Activated naive CD8-positive, alpha-beta T cell treated with anti-CD3 and anti-CD28 coated beads, Interleukin-2, amount 50 U/mL, for 24 hours (primary cell): ENCODE measurements at regions not wholly inside any gene's neighbourhood (a gene's known extent, or its start where the extent isn't known, plus 50 kb on each side); places are given as distances from the start of the nearest gene placed in this dataset.
A peak's percentile ranks its signal among the peaks of the same experiment; 100 is the strongest.

Source experiments
- ATAC-seq: fragments of 150-1000 bp; cut with Tn5 transposase; one replicate; pipeline ENCODE4 v1.10.0; 2021
- DNase-seq: peaks from one replicate; pipeline ENCODE4 v3.0.0; 2021
- H3K27ac Mint-ChIP-seq: one replicate; pipeline ENCODE4 v1.8.0; 2021; ENCODE audit warnings: mild to moderate bottlenecking, mixed read lengths
- H3K27me3 Mint-ChIP-seq: one replicate; pipeline ENCODE4 v1.8.0; 2021; ENCODE audit warnings: mixed read lengths
- H3K36me3 Mint-ChIP-seq: one replicate; pipeline ENCODE4 v1.8.0; 2021; ENCODE audit warnings: low read depth, mixed read lengths
- H3K4me1 Mint-ChIP-seq: one replicate; pipeline ENCODE4 v1.8.0; 2021; ENCODE audit warnings: mixed read lengths
- H3K4me3 Mint-ChIP-seq: one replicate; pipeline ENCODE4 v1.8.0; 2021; ENCODE audit warnings: mild to moderate bottlenecking, moderate library complexity, mixed read lengths
- H3K9me3 Mint-ChIP-seq: one replicate; pipeline ENCODE4 v1.8.0; 2021; ENCODE audit warnings: mixed read lengths

DNA sequence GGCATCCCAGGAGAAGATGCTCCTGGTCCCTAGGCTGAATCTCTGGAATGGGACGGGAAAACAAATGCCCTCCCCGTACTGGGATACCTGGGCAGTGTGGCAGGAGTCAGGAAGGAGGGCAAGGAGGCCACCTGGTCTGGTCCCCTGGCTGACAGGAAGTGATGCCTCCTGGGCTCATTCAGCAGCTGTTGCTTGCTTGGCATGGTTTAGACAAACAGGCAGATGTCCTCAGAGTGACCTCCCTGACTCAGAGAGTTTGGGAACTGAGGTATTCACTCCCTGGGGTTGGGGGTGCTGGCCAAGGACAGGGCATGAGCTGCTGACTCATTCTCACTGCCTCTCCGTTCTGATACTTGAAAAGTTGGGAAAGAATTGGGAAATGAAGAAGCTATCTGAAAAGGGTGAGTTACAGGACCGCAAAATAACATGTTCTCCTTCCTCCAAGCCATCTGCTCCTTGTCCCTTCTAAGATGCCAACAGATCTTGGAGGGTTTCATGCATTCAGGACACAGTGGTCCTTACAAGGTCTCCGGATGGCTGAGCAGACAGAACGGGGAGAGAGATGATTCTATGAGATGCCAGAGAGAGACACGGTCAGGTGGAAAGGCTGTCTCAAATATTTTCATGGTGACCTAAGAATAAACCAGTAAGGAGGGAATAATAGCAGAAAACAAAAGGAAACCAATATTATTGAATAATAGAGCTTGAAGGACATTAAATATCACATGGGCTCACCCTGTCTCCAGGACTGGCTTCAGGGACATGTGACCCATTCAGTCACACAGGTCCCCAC, 534.5 kb downstream of the BNC2 start:
- no peak overlapping the region for H3K27ac Mint-ChIP-seq
- ATAC-seq: no peak
- H3K27me3 Mint-ChIP-seq: no peaks in the 10 kb centered on the region
- no peaks in the 10 kb centered on the region for H3K9me3 Mint-ChIP-seq
- DNase-seq: no peak
- no peak overlapping the region for H3K4me3 Mint-ChIP-seq
- H3K36me3 Mint-ChIP-seq: no peaks in the 10 kb centered on the region
- H3K4me1 Mint-ChIP-seq: no peaks in the 10 kb centered on the region

DNA sequence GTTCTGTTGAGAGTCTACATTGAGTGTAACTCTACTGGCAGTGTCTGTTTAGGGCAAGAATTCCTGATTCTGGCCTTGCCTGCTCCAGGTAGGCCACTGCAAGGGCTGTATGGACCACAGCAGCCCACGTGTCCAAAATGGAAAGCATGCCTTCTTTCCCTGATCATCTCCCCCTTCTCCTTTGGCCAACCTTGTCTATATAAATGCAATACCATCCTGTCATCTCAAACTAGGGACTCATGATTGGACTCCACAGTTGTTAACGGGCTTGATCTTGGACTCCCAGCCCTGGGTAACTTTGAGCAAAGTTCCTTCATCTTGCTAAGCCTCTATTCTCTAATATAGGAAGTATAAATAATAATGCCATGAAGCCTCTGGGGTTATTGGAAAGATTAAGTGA, 533.6 kb downstream of the BNC2 start:
- Mint-ChIP-seq H3K27ac (no peak overlapping the region), H3K27me3 (no peaks in the 10 kb centered on the region), H3K4me3 (no peak overlapping the region), H3K36me3 (no peaks in the 10 kb centered on the region), H3K9me3 (no peaks in the 10 kb centered on the region), H3K4me1 (no peaks in the 10 kb centered on the region)
- DNase-seq (no peak), ATAC-seq (no peak)

DNA sequence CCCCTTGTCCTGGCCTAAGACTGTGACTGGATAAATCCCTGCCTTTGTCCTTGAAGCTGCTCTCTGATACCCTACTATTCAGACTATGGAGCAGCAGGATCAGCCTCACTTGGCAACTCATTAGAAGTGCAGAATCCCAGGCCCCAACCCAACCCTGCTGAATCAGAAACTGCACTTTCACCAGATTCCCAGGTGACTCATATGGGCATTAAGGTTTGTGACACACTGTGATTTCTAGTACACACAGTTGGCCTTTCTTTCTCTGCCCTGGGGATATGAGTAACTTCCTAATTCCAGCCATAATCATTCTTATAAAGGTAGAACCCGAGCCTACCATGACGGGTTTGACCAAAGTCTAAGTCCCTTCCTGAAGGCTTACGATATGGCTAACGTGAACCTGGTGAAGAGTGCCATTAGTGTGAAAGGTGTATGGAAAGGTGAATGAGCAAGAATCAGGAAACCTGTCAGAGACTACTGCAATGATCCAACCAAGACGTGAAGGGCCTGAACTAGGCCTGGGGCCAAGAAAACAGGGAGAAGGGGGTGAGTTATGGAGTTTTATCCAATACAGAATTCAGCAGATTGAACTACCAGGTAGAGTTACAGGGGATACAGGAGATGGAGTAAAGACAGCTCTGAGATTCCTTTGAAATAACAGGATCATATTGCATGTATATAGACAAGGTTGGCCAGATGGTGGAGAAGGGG, 533.0 kb downstream of the BNC2 start:
- DNase-seq (no peak), ATAC-seq (no peak)
- Mint-ChIP-seq H3K36me3 (no peaks in the 10 kb centered on the region), H3K9me3 (no peaks in the 10 kb centered on the region), H3K27ac (no peak overlapping the region), H3K27me3 (no peaks in the 10 kb centered on the region), H3K4me1 (no peaks in the 10 kb centered on the region), H3K4me3 (no peak overlapping the region)

DNA sequence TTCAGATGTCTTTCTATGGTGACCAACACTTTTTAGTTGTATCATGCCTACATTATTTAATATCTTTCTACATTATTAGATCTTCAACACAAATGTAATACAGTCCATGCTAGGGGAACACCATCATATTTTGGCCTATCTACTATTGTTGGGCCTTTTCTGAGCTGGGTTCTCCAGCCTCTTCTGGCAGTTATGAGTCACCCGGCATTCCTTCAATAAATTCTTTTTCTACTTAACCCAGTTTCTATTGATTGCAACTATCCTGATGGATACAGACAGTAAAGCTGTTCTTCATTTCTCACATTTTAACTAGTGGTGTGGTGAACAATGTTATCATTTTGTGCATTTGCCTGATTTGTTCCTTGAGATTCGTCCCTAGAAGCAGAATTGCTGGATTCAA, 529.3 kb downstream of the BNC2 start:
- Mint-ChIP-seq H3K4me1 (no peaks in the 10 kb centered on the region), H3K4me3 (no peak overlapping the region), H3K9me3 (no peaks in the 10 kb centered on the region), H3K27me3 (no peaks in the 10 kb centered on the region), H3K36me3 (no peaks in the 10 kb centered on the region), H3K27ac (no peak overlapping the region)
- DNase-seq: no peak
- no peak for ATAC-seq

DNA sequence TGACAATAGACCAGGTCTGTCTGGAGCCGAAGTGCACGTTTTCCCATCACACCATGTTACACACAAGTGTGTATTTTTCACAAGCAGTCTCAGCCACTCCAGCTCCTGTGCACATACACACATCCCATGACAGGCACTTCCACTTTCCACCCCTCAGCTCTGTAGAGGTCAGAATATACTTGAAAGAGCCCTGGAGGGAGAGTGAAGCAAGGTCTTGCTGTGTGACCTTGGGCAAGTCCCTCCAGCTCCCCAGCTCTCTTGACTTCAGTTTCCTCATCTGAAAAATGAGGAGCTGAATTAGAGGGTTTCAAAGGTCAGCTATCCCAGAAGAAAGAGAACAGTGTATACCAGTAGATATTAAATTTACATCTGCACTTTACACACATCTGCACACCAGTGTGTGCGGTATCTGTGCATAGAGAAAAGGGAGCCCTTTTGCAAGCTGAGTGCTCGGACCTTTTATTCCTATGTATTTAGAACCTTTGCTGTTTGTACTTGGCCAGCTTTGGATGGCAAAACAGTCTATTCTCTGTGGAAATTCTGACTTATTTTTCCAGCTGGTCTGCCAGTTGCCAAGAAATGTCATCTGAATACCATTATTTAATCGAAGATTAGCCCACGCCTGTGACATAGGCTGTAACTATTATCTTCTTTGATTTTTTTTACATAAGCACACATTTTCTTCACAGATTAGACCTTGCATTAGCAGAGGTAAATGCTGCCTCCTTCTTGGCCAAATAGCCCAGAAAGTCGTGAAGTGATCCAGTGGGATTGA, 528.0 kb downstream of the BNC2 start:
- Mint-ChIP-seq H3K27ac (no peak overlapping the region), H3K4me1 (no peaks in the 10 kb centered on the region), H3K9me3 (no peaks in the 10 kb centered on the region), H3K27me3 (no peaks in the 10 kb centered on the region), H3K4me3 (no peak overlapping the region), H3K36me3 (no peaks in the 10 kb centered on the region)
- ATAC-seq (peak; percentile 20), DNase-seq (no peak)

DNA sequence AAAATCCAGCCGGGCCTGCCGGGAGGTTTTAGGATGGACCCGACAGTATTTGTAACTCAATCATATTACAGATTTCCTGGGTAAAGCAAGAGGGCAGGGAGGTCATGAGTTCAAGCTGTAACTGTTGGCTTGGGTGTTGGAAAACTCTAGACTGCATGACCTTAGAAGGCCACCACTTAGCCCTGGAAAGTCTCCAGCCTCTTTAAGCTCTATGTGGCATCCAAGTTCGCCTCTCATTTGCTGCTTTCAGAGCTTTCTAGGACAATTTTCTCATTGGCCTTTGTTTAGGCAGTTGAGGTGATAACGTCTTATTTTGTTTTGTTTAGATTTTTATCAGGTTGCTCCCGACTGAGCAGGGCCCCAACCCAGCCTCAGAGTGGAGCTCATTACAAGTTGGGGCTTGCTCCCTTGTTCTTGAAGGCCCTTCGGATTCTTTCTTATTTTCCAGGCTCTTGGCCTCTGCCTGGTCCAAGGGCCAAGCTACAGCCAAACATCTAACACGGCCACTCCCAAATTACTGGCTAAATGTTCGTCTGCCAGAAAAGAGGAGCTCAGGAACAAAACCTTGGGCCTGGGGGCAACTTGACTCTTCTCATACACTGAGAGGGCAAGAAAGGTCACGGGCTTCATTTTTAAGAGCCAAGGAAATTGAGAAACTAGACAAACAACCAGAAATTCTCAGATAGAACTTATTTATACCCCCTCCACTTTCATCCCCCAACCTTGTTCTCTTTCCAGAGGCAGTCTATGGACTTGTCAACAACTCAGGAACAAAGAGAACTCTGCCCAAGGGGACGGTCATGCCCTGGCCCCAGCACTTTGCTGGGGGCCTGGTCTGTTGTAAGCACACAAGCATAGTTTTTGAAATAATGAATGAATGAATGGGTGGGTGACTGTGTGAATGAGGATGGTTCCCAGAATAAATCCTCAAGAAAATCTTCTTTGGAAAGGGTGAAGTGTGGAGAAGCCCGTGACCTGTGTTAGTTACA, 526.9 kb downstream of the BNC2 start:
- Mint-ChIP-seq H3K27ac (no peak overlapping the region), H3K4me1 (no peaks in the 10 kb centered on the region), H3K27me3 (no peaks in the 10 kb centered on the region), H3K36me3 (no peaks in the 10 kb centered on the region), H3K9me3 (no peaks in the 10 kb centered on the region), H3K4me3 (no peak overlapping the region)
- DNase-seq (no peak), ATAC-seq (no peak)

DNA sequence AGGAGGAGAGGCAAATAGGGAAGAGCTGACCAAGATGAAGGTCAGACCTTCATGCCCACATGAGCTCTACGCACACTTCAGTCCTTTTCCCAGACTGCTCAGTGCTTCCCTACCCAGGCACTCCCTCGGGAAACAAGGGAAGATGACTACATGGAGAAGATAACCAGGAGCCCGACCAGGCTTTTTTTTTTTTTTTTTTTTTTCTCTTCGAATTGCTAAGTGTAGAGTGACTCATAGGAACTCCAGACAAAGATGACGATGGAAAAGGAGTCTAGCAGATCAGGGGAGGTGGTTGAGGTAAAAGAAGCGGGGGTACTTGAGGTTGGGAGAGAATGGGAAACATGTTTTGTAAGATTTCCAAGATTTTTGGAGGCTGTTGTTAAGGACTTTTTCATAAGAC, 526.1 kb downstream of the BNC2 start:
- Mint-ChIP-seq H3K4me1 (no peaks in the 10 kb centered on the region), H3K9me3 (no peaks in the 10 kb centered on the region), H3K4me3 (no peak overlapping the region), H3K27ac (no peak overlapping the region), H3K27me3 (no peaks in the 10 kb centered on the region), H3K36me3 (no peaks in the 10 kb centered on the region)
- no peak for ATAC-seq
- DNase-seq: no peak

DNA sequence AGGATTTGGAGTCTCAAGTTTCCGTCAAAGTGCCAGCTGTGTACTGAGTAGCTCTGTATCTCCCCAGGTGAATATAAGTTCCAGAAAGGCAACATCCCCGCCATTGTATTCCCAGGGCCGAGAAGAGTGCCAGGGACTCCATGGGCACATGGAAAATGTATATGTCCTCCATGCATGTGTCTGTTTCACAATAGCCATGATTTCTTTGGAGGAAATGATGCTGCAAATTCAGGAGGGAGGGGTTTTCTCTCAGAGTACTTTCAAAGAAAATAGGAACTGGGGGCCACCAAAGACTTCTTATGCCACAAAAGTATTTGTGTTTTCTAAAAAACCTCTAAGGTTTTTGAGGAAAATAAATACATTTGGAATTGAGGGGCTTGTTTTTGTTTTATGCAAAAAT, 524.6 kb downstream of the BNC2 start:
- Mint-ChIP-seq H3K4me3 (no peak overlapping the region), H3K4me1 (no peaks in the 10 kb centered on the region), H3K27ac (no peak overlapping the region), H3K36me3 (no peaks in the 10 kb centered on the region), H3K27me3 (no peaks in the 10 kb centered on the region), H3K9me3 (no peaks in the 10 kb centered on the region)
- DNase-seq (no peak), ATAC-seq (no peak)

DNA sequence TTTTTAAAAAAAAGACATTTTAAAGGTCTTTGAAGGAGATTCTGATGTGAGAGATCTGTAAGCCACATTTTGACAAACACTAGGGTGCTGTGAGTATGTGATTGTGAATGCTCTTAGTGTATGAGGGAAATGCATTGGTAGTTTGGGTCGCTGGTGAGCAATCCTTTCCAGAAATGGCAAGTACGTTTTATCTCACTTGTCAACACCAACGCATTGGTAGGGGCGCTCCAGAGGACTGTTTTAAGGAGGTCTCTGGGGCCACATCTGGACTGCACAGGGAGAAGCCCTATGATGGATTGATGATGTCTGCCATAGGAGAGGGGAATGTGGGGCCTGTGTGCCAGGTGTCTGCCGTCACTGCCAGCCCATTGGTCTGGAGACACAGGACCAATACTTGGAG, 522.6 kb downstream of the BNC2 start:
- H3K27ac Mint-ChIP-seq: no peak overlapping the region
- H3K27me3 Mint-ChIP-seq: no peaks in the 10 kb centered on the region
- H3K4me3 Mint-ChIP-seq: no peak overlapping the region
- DNase-seq: no peak
- no peak for ATAC-seq
- no peaks in the 10 kb centered on the region for H3K4me1 Mint-ChIP-seq
- H3K9me3 Mint-ChIP-seq: no peaks in the 10 kb centered on the region
- H3K36me3 Mint-ChIP-seq: no peaks in the 10 kb centered on the region

DNA sequence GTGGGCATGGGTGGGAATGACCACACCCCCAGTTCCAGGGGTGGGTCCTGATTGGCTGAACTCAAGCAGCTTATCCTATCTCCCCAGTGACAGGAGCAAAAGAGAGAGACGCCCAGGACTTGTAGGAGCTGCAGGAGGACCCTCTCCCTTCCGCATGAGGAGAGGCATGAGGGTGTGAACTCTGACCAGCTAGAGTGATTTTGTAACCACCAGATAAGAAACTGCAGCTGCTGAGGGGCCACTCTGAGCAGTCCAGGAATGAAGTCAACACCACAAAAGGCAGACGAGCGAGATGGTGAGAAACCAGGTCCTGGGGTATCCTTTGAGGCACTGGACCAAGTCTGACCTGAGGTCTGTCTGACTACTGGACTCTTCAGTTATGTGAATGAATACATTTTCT, 521.9 kb downstream of the BNC2 start:
- Mint-ChIP-seq H3K9me3 (no peaks in the 10 kb centered on the region), H3K27me3 (no peaks in the 10 kb centered on the region), H3K4me3 (no peak overlapping the region), H3K27ac (no peak overlapping the region), H3K4me1 (no peaks in the 10 kb centered on the region), H3K36me3 (no peaks in the 10 kb centered on the region)
- ATAC-seq: no peak
- no peak for DNase-seq

DNA sequence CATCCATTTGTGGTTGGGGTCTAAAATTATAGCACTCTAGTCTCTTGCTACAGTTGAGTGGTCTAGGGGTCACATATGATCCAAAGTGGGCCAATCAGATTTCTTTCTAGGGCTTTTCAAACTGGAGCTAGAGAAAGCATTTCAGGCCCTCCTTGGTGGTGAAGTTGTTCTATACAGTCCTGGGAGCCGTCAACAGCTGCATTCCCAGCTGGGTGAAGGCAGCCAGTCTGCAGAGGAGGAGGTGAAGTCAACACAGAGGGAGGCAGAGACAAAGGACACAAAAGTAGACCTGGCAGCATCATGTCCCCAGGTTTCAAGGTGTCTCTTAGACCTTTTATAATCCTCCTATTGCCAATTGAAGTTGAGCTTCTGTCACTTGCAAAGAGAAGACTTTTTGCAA, 518.2 kb downstream of the BNC2 start:
- Mint-ChIP-seq H3K36me3 (no peaks in the 10 kb centered on the region), H3K4me1 (no peaks in the 10 kb centered on the region), H3K9me3 (no peaks in the 10 kb centered on the region), H3K27me3 (no peaks in the 10 kb centered on the region), H3K27ac (no peak overlapping the region), H3K4me3 (no peak overlapping the region)
- no peak for ATAC-seq
- no peak for DNase-seq

DNA sequence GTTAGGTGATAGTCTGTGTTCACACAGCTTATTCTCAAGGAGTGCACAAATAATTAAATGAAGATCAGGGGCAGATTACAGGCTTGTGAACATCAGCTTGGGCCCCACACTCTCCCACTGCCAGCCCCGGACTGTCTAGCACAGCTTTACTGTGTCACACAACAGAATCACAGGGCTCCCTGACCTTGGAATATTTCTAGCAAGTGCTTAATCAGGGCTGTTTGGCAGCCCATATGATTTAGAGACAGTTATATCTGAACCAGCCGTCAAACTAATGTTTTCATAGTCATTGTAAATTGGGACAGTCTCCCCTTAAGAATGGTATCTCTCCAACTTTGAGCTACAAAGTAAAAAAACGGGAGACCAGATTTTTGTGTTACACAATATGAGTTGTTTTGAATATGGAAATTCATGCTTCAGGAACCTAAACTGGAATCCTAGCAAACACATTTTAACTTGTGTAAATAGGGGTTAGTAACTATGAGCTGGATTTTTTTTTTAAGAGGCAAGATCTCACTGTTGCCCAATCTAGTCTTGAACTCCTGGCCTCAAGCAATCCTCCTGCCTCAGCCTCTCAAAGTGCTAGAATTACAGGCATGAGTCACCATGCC, 517.6 kb downstream of the BNC2 start:
- DNase-seq (no peak), ATAC-seq (no peak)
- H3K27me3 Mint-ChIP-seq: no peaks in the 10 kb centered on the region
- H3K27ac Mint-ChIP-seq: no peak overlapping the region
- no peaks in the 10 kb centered on the region for H3K9me3 Mint-ChIP-seq
- H3K4me3 Mint-ChIP-seq: no peak overlapping the region
- H3K36me3 Mint-ChIP-seq: no peaks in the 10 kb centered on the region
- no peaks in the 10 kb centered on the region for H3K4me1 Mint-ChIP-seq

DNA sequence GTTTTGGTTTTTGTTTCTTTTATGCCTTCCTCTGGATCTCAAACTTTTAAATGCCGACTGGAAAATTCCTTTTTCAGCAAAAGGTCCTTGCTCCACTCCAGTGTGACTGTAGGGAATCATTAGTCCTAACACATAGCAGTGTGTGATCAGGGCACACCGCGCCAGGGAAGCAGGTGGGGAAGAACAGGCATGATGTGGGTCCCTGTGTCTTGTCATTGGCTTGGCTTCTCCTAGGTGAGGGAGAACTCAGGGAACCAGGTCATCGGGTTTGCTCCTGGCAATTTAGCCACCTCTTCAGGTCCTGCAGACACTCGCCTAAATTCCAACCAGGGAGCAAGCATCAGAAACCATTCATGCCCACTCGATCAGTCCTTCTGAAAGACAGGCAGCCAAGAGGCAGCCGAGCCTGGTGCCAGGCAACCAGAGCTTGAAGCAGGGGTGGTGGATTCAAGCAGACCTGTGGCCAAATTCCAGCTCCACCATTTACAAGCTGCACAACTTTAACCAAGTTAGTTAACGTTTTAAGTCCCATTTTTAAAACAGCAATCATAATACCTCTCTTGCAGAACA, 514.2 kb downstream of the BNC2 start:
- peaks cover 4% of the 10 kb centered on the region for H3K9me3 Mint-ChIP-seq
- no peak for ATAC-seq
- no peaks in the 10 kb centered on the region for H3K4me1 Mint-ChIP-seq
- DNase-seq: no peak
- no peak overlapping the region for H3K27ac Mint-ChIP-seq
- no peak overlapping the region for H3K4me3 Mint-ChIP-seq
- no peaks in the 10 kb centered on the region for H3K36me3 Mint-ChIP-seq
- no peaks in the 10 kb centered on the region for H3K27me3 Mint-ChIP-seq
